ENCODE measurements at regions not wholly inside any gene's neighbourhood (a gene's known extent, or its start where the extent isn't known, plus 50 kb on each side); places are given as distances from the start of the nearest gene placed in this dataset.
"Not testable (repeated sequence)": the region's sequence is repeated elsewhere in the genome, so short reads cannot be mapped to it uniquely, and the experiment has no call there.

DNA sequence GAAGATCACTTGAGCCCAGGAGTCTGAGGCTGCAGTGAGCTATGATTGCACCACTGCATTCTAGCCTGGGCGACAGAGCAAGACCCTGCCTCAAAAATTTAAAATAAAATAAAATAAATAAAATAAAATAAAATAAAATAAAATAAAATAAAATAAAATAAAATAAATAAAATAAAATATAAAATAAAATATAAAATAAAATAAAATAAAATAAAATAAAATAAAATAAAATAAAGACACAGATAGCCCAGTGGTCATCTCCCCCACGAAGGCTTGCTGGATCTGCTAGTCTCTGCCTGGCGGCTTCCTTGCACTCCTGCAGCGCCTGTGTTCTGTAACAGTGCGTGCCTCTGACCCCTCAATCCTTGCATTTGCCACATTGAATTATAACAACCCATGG is 76.8 kb upstream of the PWP1 start:
- TF ChIP-seq POLR2A (IDR thresholded peaks at IDR 0.05; ENCODE audit: low read depth, low read length); FOS (IDR thresholded peaks at IDR 0.05; ENCODE audit: borderline replicate concordance, insufficient read depth, low read length); EZH2 (IDR thresholded peaks at IDR 0.05; ENCODE audit: borderline replicate concordance, low read depth, low read length, severe bottlenecking); JUN (IDR thresholded peaks at IDR 0.05; ENCODE audit: borderline replicate concordance, insufficient read depth, insufficient read length, low read depth): not testable (repeated sequence)
- TF ChIP-seq, protein P1, sequence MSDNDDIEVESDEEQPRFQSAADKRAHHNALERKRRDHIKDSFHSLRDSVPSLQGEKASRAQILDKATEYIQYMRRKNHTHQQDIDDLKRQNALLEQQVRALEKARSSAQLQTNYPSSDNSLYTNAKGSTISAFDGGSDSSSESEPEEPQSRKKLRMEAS (IDR thresholded peaks at IDR 0.05; ENCODE audit: insufficient read depth, insufficient read length), result not testable (repeated sequence)
- TF ChIP-seq, protein P2, sequence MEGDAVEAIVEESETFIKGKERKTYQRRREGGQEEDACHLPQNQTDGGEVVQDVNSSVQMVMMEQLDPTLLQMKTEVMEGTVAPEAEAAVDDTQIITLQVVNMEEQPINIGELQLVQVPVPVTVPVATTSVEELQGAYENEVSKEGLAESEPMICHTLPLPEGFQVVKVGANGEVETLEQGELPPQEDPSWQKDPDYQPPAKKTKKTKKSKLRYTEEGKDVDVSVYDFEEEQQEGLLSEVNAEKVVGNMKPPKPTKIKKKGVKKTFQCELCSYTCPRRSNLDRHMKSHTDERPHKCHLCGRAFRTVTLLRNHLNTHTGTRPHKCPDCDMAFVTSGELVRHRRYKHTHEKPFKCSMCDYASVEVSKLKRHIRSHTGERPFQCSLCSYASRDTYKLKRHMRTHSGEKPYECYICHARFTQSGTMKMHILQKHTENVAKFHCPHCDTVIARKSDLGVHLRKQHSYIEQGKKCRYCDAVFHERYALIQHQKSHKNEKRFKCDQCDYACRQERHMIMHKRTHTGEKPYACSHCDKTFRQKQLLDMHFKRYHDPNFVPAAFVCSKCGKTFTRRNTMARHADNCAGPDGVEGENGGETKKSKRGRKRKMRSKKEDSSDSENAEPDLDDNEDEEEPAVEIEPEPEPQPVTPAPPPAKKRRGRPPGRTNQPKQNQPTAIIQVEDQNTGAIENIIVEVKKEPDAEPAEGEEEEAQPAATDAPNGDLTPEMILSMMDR (IDR thresholded peaks at IDR 0.05; ENCODE audit: extremely low read depth in 1 of 2, insufficient read depth in 1 of 2, low read depth in 1 of 2, low read length in 2 of 2), result not testable (repeated sequence)
